H9 (cell line): ENCODE measurements at regions not wholly inside any gene's neighbourhood (a gene's known extent, or its start where the extent isn't known, plus 50 kb on each side); places are given as distances from the start of the nearest gene placed in this dataset.

ENCODE experiments used
- DNase-seq: peaks from one replicate; pipeline ENCODE4 v3.0.0-alpha.2; 2017
- H2AFZ ChIP-seq: one replicate; pipeline ENCODE4 v1.6.1; 2013; ENCODE audit warnings: mild to moderate bottlenecking, low read length, control low read depth, moderate library complexity
- H2AK5ac ChIP-seq: 2 replicates; pipeline ENCODE4 v1.6.1; 2013; ENCODE audit warnings: low read length, control low read depth, mixed read lengths; ENCODE audit not compliant: insufficient read length
- H2BK120ac ChIP-seq: one replicate; pipeline ENCODE4 v1.6.1; 2013; ENCODE audit warnings: low read depth, mild to moderate bottlenecking, low read length, control low read depth, inconsistent platforms; ENCODE audit not compliant: poor library complexity, severe bottlenecking
- H2BK12ac ChIP-seq: 2 replicates; pipeline ENCODE4 v1.6.1; 2013; ENCODE audit warnings: low read length, control low read depth, mixed read lengths, low read depth; ENCODE audit not compliant: insufficient read length
- H2BK15ac ChIP-seq: 2 replicates; pipeline ENCODE4 v1.6.1; 2013; ENCODE audit warnings: low read depth, low read length, control low read depth
- H2BK20ac ChIP-seq: one replicate; pipeline ENCODE4 v1.6.1; 2013; ENCODE audit warnings: low read depth, mild to moderate bottlenecking, low read length, control low read depth, inconsistent platforms; ENCODE audit not compliant: poor library complexity, severe bottlenecking
- H2BK5ac ChIP-seq: 2 replicates; pipeline ENCODE4 v1.6.1; 2013; ENCODE audit warnings: low read length, control low read depth, mixed read lengths; ENCODE audit not compliant: insufficient read length
- H3K14ac ChIP-seq: 2 replicates; pipeline ENCODE4 v1.6.1; 2013; ENCODE audit warnings: low read length, control low read depth; ENCODE audit not compliant: insufficient read depth
- H3K18ac ChIP-seq: 2 replicates; pipeline ENCODE4 v1.6.1; 2013; ENCODE audit warnings: low read depth, mild to moderate bottlenecking, mixed read lengths, low read length, control low read depth; ENCODE audit not compliant: insufficient read length
- H3K23ac ChIP-seq: 2 replicates; pipeline ENCODE4 v1.6.1; 2013; ENCODE audit warnings: low read length, control low read depth, mixed read lengths, low read depth; ENCODE audit not compliant: insufficient read length
- H3K23me2 ChIP-seq: 2 replicates; pipeline ENCODE4 v1.6.1; 2013; ENCODE audit warnings: low read depth, mild to moderate bottlenecking, mixed read lengths, low read length, control low read depth; ENCODE audit not compliant: insufficient read length, poor library complexity, severe bottlenecking
- H3K27ac ChIP-seq: 2 replicates; pipeline ENCODE4 v1.5.1; 2013; ENCODE audit warnings: low read length, control low read depth, mixed read lengths, low read depth; ENCODE audit not compliant: insufficient read length
- H3K27me3 ChIP-seq: 2 replicates; pipeline ENCODE4 v1.6.1; 2013; ENCODE audit warnings: low read length, control low read depth, inconsistent platforms; ENCODE audit not compliant: insufficient read depth
- H3K4ac ChIP-seq: 2 replicates; pipeline ENCODE4 v1.6.1; 2013; ENCODE audit warnings: low read depth, mild to moderate bottlenecking, control low read depth, inconsistent platforms, low read length, moderate library complexity
- H3K4me1 ChIP-seq: 2 replicates; pipeline ENCODE4 v1.6.1; 2013; ENCODE audit warnings: low read length, control low read depth, inconsistent platforms; ENCODE audit not compliant: insufficient read depth
- H3K4me2 ChIP-seq: 2 replicates; pipeline ENCODE4 v1.6.1; 2013; ENCODE audit warnings: low read length, control low read depth, mixed read lengths; ENCODE audit not compliant: insufficient read length, insufficient read depth
- H3K56ac ChIP-seq: 2 replicates; pipeline ENCODE4 v1.6.1; 2013; ENCODE audit warnings: low read depth, mild to moderate bottlenecking, mixed read lengths, low read length, control low read depth; ENCODE audit not compliant: insufficient read length
- H3K79me1 ChIP-seq: 2 replicates; pipeline ENCODE4 v1.6.1; 2013; ENCODE audit warnings: low read depth, mild to moderate bottlenecking, moderate library complexity, low read length, control low read depth, inconsistent platforms; ENCODE audit not compliant: insufficient read depth, poor library complexity, severe bottlenecking
- H3K79me2 ChIP-seq: 2 replicates; pipeline ENCODE4 v1.6.1; 2013; ENCODE audit warnings: low read length, control low read depth, inconsistent platforms; ENCODE audit not compliant: insufficient read depth
- H3K9ac ChIP-seq: 2 replicates; pipeline ENCODE4 v1.6.1; 2013; ENCODE audit warnings: low read length, control low read depth, mixed read lengths; ENCODE audit not compliant: insufficient read length; ENCODE audit errors: extremely low read depth
- H3K9me3 ChIP-seq: one replicate; pipeline ENCODE4 v1.6.1; 2013; ENCODE audit warnings: low read depth, low read length, inconsistent platforms; ENCODE audit not compliant: control insufficient read depth
- H3T11ph ChIP-seq: one replicate; pipeline ENCODE4 v1.6.1; 2013; ENCODE audit warnings: mild to moderate bottlenecking, low read length, control low read depth, inconsistent platforms
- H4K20me1 ChIP-seq: one replicate; pipeline ENCODE4 v1.6.1; 2013; ENCODE audit not compliant: control insufficient read depth, insufficient read length, insufficient read depth
- H4K5ac ChIP-seq: 2 replicates; pipeline ENCODE4 v1.6.1; 2013; ENCODE audit warnings: low read depth, mild to moderate bottlenecking, mixed read lengths, low read length, control low read depth; ENCODE audit not compliant: insufficient read length
- H4K8ac ChIP-seq: replicated peaks from 2 replicates; pipeline ENCODE4 v1.6.1; 2013; ENCODE audit warnings: low read length, control low read depth, mixed read lengths, low read depth; ENCODE audit not compliant: insufficient read length
- H4K91ac ChIP-seq: 2 replicates; pipeline ENCODE4 v1.6.1; 2013; ENCODE audit warnings: low read depth, mild to moderate bottlenecking, moderate library complexity, mixed read lengths, low read length, control low read depth; ENCODE audit not compliant: insufficient read length
- H3K27ac Mint-ChIP-seq, 3 experiments: 2 replicates in 2 of 3; 3 replicates in 1 of 3; pipeline ENCODE4 v1.8.0; 2020 to 2021; ENCODE audit warnings: mixed read lengths in 3 of 3, mild to moderate bottlenecking in 1 of 3, moderate library complexity in 1 of 3
- H3K27me3 Mint-ChIP-seq: 2 replicates; pipeline ENCODE4 v1.8.0; 2021; ENCODE audit warnings: low read depth, mild to moderate bottlenecking, moderate library complexity, mixed read lengths
- H3K36me3 Mint-ChIP-seq, 3 experiments: 2 replicates in 2 of 3; 3 replicates in 1 of 3; pipeline ENCODE4 v1.8.0; 2020 to 2021; ENCODE audit warnings: low read depth in 3 of 3, mixed read lengths in 3 of 3; ENCODE audit not compliant: insufficient read depth in 1 of 3
- H3K4me1 Mint-ChIP-seq, 2 experiments: 2 replicates each; pipeline ENCODE4 v1.8.0; 2020; ENCODE audit warnings: mixed read lengths in 2 of 2
- H3K4me3 Mint-ChIP-seq, 2 experiments: 2 replicates in 1 of 2; 3 replicates in 1 of 2; pipeline ENCODE4 v1.8.0; 2020 to 2021; ENCODE audit warnings: mild to moderate bottlenecking in 2 of 2, mixed read lengths in 2 of 2, moderate library complexity in 1 of 2
- H3K9me3 Mint-ChIP-seq, 2 experiments: 2 replicates in 1 of 2; 3 replicates in 1 of 2; pipeline ENCODE4 v1.8.0; 2020; ENCODE audit warnings: mild to moderate bottlenecking in 2 of 2, mixed read lengths in 2 of 2, moderate library complexity in 1 of 2
- CTCF ChIP-seq: fragments of 200-600 bp; sonication (generic); conservative IDR thresholded peaks from 3 replicates; pipeline ENCODE4 v1.8.0; 2021; ENCODE audit warnings: antibody characterized with exemption, mild to moderate bottlenecking
- WGBS: extraction: QIAGEN DNeasy Blood & Tissue Kit; methylation state at CpG from one replicate; pipeline ENCODE4 v1.1.7; 2013; ENCODE audit warnings: missing lambda C conversion rate, low lambda C conversion rate, mixed read lengths; ENCODE audit not compliant: insufficient read length; ENCODE audit errors: extremely low coverage; 5-methylcytosine and 5-hydroxymethylcytosine counted together

GRCh38 chr5:142527664-142528295 is 158.1 kb downstream of the FGF1 start:
- Histone ChIP-seq H2AK5ac (no peak overlapping the region), H3T11ph (no peak overlapping the region), H3K9ac (no peak overlapping the region), H3K4ac (no peak overlapping the region), H4K20me1 (no peaks in the 10 kb centered on the region), H3K56ac (no peak overlapping the region), H2BK12ac (no peak overlapping the region), H2BK20ac (no peak overlapping the region), H3K4me1 (no peaks in the 10 kb centered on the region), H2BK120ac (no peak overlapping the region), H3K27ac (no peak overlapping the region), H4K91ac (no peak overlapping the region), H4K5ac (no peak overlapping the region), H3K79me2 (no peaks in the 10 kb centered on the region), H3K27me3 (no peaks in the 10 kb centered on the region), H4K8ac (no peak overlapping the region), H3K23me2 (no peaks in the 10 kb centered on the region), H3K4me2 (no peak overlapping the region), H3K9me3 (no peaks in the 10 kb centered on the region), H3K79me1 (no peaks in the 10 kb centered on the region), H3K18ac (no peak overlapping the region), H2BK5ac (no peak overlapping the region), H3K23ac (no peak overlapping the region), H2BK15ac (no peak overlapping the region), H2AFZ (no peak overlapping the region), H3K14ac (no peak overlapping the region)
- DNase-seq = no peak
- TF ChIP-seq CTCF = no peak
- H3K27me3 Mint-ChIP-seq = no peaks in the 10 kb centered on the region
- no CpG with 5 or more reads among the region's 3 CpGs for WGBS
- H3K9me3 Mint-ChIP-seq = no peaks in the 10 kb centered on the region
- no peaks in the 10 kb centered on the region for H3K4me1 Mint-ChIP-seq
- no peak overlapping the region; a peak in 1 of 7 replicates for H3K27ac Mint-ChIP-seq
- H3K4me3 Mint-ChIP-seq = no peak overlapping the region
- H3K36me3 Mint-ChIP-seq = no peaks in the 10 kb centered on the region; a peak in 2 of 7 replicates
